ENCODE measurements at regions not wholly inside any gene's neighbourhood (a gene's known extent, or its start where the extent isn't known, plus 50 kb on each side); places are given as distances from the start of the nearest gene placed in this dataset.

GRCh38 chr4:3829211-3829955 is 63.2 kb downstream of the ADRA2C start:
- Histone ChIP-seq H3K27me3 (no peaks in the 10 kb centered on the region), H3K4me1 (ENCODE audit: insufficient read depth) (no peaks in the 10 kb centered on the region), H2AFZ (no peak overlapping the region), H3K4me3 (no peak overlapping the region), H4K20me1 (ENCODE audit: insufficient read depth, poor library complexity, severe bottlenecking) (no peaks in the 10 kb centered on the region), H3K4me2 (no peak overlapping the region), H3K79me2 (no peaks in the 10 kb centered on the region), H3K27ac (no peak overlapping the region), H3K9me3 (ENCODE audit: low read depth) (no peaks in the 10 kb centered on the region), H3K9me2 (replicated peaks; ENCODE audit: insufficient read depth) (no peaks in the 10 kb centered on the region), H3K36me3 (replicated peaks; ENCODE audit: insufficient read depth, low read depth) (no peaks in the 10 kb centered on the region)
- DNase-seq (ENCODE audit: low spot score) = no peak
- TF ChIP-seq CTCF (IDR thresholded peaks at IDR 0.05; ENCODE audit: poor library complexity) (no peak), EZH2phosphoT487 (IDR thresholded peaks at IDR 0.05; ENCODE audit: low read depth, severe bottlenecking, unreplicated experiment) (no peak), EZH2 (IDR thresholded peaks at IDR 0.05; ENCODE audit: borderline replicate concordance) (no peak)
- 92% methylated on average over 20 of the region's 20 CpGs for WGBS (ENCODE audit: low lambda C conversion rate, missing lambda C conversion rate)

DNA sequence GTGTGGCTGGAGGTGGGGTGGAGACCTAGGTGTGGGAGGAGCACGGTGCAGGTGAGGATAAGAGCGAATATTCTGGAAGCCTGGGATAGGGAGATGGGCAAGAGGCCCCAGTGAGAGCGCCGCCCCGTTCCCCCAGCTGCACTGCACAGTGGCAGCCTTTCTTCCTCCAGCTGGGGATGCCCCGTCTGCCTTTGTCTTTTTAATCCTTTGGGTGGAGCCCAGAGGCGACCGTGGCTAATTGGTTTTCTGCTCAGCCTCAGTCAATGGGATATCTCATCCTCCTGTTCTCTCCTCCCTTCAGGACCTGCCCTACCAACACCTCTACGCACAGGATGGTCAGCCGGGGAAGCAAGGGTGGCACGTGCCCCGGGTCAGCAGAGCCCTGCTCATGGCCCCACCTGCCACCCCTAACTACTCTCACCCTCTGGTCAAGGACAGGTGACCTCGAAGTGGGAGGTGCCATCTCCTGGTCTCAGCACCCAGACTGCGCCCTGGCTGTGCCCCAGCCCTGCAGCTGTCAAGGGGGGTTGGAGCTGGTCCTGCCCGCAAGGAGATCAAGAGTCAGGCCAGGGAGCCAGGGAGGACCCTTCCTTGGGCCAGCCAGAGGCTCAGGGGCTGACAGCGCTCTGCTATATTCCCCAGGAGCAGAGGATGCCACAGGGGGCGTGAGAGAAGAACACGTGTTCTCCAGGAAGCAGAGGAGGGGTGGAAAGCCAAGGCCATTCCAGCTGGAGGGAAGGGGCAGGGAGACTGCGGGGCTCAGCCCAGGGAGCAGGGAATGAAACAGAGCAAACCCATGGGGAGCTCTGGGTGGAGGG is 64.0 kb downstream of the ADRA2C start:
- DNase-seq (ENCODE audit: low spot score) = no peak
- Histone ChIP-seq H3K27me3 (peaks cover under 1% of the 10 kb centered on the region), H3K79me2 (no peaks in the 10 kb centered on the region), H3K9me2 (replicated peaks; ENCODE audit: insufficient read depth) (no peaks in the 10 kb centered on the region), H3K27ac (no peak overlapping the region), H4K20me1 (ENCODE audit: insufficient read depth, poor library complexity, severe bottlenecking) (no peaks in the 10 kb centered on the region), H3K4me3 (no peak overlapping the region), H3K36me3 (replicated peaks; ENCODE audit: insufficient read depth, low read depth) (no peaks in the 10 kb centered on the region), H3K4me2 (no peak overlapping the region), H3K4me1 (ENCODE audit: insufficient read depth) (no peaks in the 10 kb centered on the region), H3K9me3 (ENCODE audit: low read depth) (no peaks in the 10 kb centered on the region), H2AFZ (no peak overlapping the region)
- TF ChIP-seq CTCF (IDR thresholded peaks at IDR 0.05; ENCODE audit: poor library complexity) (no peak), EZH2 (IDR thresholded peaks at IDR 0.05; ENCODE audit: borderline replicate concordance) (no peak), EZH2phosphoT487 (IDR thresholded peaks at IDR 0.05; ENCODE audit: low read depth, severe bottlenecking, unreplicated experiment) (no peak)
- WGBS (ENCODE audit: low lambda C conversion rate, missing lambda C conversion rate) = 68% methylated on average over 19 of the region's 19 CpGs

DNA sequence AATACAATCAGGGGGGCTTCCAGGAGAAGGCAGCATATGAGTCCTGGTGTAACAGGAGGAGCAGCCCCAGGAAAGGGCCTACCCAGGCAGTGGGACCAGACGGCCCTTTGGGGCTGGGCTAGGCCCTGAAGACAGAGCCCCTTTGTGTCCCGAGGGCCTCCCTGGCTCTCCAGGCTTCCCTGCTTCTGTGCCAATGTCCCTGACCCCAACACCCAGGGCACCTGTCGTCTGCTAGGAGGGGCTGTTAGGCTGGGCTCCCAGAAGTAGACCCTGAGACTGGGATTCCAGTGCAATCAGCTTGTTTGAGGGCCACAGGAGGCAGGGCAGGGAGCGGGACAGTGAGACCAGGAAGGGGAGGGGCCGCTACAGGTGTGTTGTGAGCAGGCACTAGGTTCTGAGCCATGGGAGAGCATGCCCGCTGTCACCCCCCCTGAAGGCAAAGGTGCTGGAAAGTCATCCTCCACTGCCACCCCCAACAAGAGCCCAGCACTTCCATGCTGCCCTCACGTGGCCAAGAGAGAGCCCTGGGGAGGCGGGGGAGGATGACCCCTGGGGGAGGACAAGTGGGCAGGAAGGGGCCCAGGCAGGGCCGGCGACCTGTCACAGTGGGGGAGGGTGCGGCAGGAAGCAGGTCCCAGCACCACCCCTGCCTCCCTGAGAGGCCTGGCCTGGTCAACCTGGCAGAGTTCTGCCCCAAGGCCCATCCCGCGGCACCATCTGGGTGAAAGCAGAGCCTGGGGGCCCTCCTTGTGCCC is 64.8 kb downstream of the ADRA2C start:
- WGBS (ENCODE audit: low lambda C conversion rate, missing lambda C conversion rate) = 78% methylated on average over 10 of the region's 13 CpGs
- no peaks in the 10 kb centered on the region for H3K36me3 ChIP-seq (replicated peaks; ENCODE audit: insufficient read depth, low read depth)
- peaks cover 5% of the 10 kb centered on the region for H3K27me3 ChIP-seq
- no peak for DNase-seq (ENCODE audit: low spot score)
- H3K4me1 ChIP-seq (ENCODE audit: insufficient read depth) = no peaks in the 10 kb centered on the region
- H3K27ac ChIP-seq = no peak overlapping the region
- no peaks in the 10 kb centered on the region for H4K20me1 ChIP-seq (ENCODE audit: insufficient read depth, poor library complexity, severe bottlenecking)
- H3K4me3 ChIP-seq = no peak overlapping the region
- no peak overlapping the region for H2AFZ ChIP-seq
- TF ChIP-seq EZH2 (IDR thresholded peaks at IDR 0.05; ENCODE audit: borderline replicate concordance) = no peak
- TF ChIP-seq EZH2phosphoT487 (IDR thresholded peaks at IDR 0.05; ENCODE audit: low read depth, severe bottlenecking, unreplicated experiment) = no peak
- no peak for TF ChIP-seq CTCF (IDR thresholded peaks at IDR 0.05; ENCODE audit: poor library complexity)
- no peaks in the 10 kb centered on the region for H3K79me2 ChIP-seq
- H3K4me2 ChIP-seq = no peak overlapping the region
- H3K9me2 ChIP-seq (replicated peaks; ENCODE audit: insufficient read depth) = no peaks in the 10 kb centered on the region
- no peaks in the 10 kb centered on the region for H3K9me3 ChIP-seq (ENCODE audit: low read depth)

Data from hepatocyte (in vitro differentiated cells).